Prostate gland (tissue), 2 donors: ENCODE measurements at regions not wholly inside any gene's neighbourhood (a gene's known extent, or its start where the extent isn't known, plus 50 kb on each side); places are given as distances from the start of the nearest gene placed in this dataset.

ENCODE experiments used
- POLR2A ChIP-seq: fragments of 450-650 bp; IDR thresholded peaks from one replicate; pipeline ENCODE4 v1.6.1; 2016; ENCODE audit warnings: antibody characterized with exemption, mild to moderate bottlenecking
- POLR2AphosphoS5 ChIP-seq: sonication (generic); formaldehyde crosslinking; IDR thresholded peaks from one replicate; pipeline ENCODE4 v1.6.1; 2017; ENCODE audit warnings: antibody characterized with exemption
- TF ChIP-seq, protein P1 (sequence below), 4 experiments: fragments of 200-600 bp in 2 of 4; fragments of 450-650 bp in 2 of 4; sonication (generic) in 2 of 4; IDR thresholded peaks; 1 replicate in 3 of 4; 2 replicates in 1 of 4; pipeline ENCODE4 v1.5.1; 2016 to 2019; ENCODE audit warnings: antibody characterized with exemption in 4 of 4, mild to moderate bottlenecking in 2 of 4, moderate library complexity in 2 of 4

GRCh38 chr15:86028961-86029360 is 50.7 kb upstream of the AGBL1 start:
- no peak for TF ChIP-seq POLR2A
- TF ChIP-seq, protein P1, sequence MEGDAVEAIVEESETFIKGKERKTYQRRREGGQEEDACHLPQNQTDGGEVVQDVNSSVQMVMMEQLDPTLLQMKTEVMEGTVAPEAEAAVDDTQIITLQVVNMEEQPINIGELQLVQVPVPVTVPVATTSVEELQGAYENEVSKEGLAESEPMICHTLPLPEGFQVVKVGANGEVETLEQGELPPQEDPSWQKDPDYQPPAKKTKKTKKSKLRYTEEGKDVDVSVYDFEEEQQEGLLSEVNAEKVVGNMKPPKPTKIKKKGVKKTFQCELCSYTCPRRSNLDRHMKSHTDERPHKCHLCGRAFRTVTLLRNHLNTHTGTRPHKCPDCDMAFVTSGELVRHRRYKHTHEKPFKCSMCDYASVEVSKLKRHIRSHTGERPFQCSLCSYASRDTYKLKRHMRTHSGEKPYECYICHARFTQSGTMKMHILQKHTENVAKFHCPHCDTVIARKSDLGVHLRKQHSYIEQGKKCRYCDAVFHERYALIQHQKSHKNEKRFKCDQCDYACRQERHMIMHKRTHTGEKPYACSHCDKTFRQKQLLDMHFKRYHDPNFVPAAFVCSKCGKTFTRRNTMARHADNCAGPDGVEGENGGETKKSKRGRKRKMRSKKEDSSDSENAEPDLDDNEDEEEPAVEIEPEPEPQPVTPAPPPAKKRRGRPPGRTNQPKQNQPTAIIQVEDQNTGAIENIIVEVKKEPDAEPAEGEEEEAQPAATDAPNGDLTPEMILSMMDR (IDR thresholded peaks at IDR 0.05) = no peak
- no peak for TF ChIP-seq POLR2AphosphoS5
